ENCODE measurements at regions not wholly inside any gene's neighbourhood (a gene's known extent, or its start where the extent isn't known, plus 50 kb on each side); places are given as distances from the start of the nearest gene placed in this dataset.

- no peak for DNase-seq
Measured at GRCh38 chr3:127033171-127033570, 50.3 kb downstream of the PLXNA1 start.

- no peak for DNase-seq
Measured at GRCh38 chr3:127033786-127034185, 50.9 kb downstream of the PLXNA1 start.

GRCh38 chr3:127034195-127034989 lies 51.5 kb downstream of the PLXNA1 start:
- DNase-seq: no peak

GRCh38 chr3:127034990-127035652 lies 52.2 kb downstream of the PLXNA1 start:
- DNase-seq: no peak

GRCh38 chr3:127035677-127036076 lies 52.8 kb downstream of the PLXNA1 start:
- peak in 2 of 51 donors; percentile 27 for DNase-seq

GRCh38 chr3:127036209-127037020 lies 53.5 kb downstream of the PLXNA1 start:
- DNase-seq: peak in 1 of 51 donors; percentile 29

- DNase-seq: no peak
Measured at GRCh38 chr3:127037021-127037400, 54.1 kb downstream of the PLXNA1 start.

- no peak for DNase-seq
Measured at GRCh38 chr3:127037418-127037841, 54.5 kb downstream of the PLXNA1 start.

- no peak for DNase-seq
Measured at GRCh38 chr3:127037971-127038446, 55.1 kb downstream of the PLXNA1 start.

- peak in 2 of 51 donors; percentile 28 to 34 for DNase-seq
Measured at GRCh38 chr3:127038466-127038865, 55.6 kb downstream of the PLXNA1 start.

- DNase-seq: no peak
Measured at GRCh38 chr3:127038923-127039581, 56.1 kb downstream of the PLXNA1 start.

GRCh38 chr3:127039719-127040118 lies 56.8 kb downstream of the PLXNA1 start:
- no peak for DNase-seq

- DNase-seq: no peak
Measured at GRCh38 chr3:127040216-127040615, 57.3 kb downstream of the PLXNA1 start.

- no peak for DNase-seq
Measured at GRCh38 chr3:127041264-127041820, 58.4 kb downstream of the PLXNA1 start.

- DNase-seq: no peak
Measured at GRCh38 chr3:127041933-127042332, 59.0 kb downstream of the PLXNA1 start.

- DNase-seq: no peak
Measured at GRCh38 chr3:127042634-127043033, 59.7 kb downstream of the PLXNA1 start.

- no peak for DNase-seq
Measured at GRCh38 chr3:127043041-127043641, 60.2 kb downstream of the PLXNA1 start.

GRCh38 chr3:127043731-127044510 lies 61.0 kb downstream of the PLXNA1 start:
- no peak for DNase-seq

GRCh38 chr3:127044996-127045395 lies 62.1 kb downstream of the PLXNA1 start:
- no peak for DNase-seq
